Eye (tissue), 1 donor: ENCODE measurements at regions not wholly inside any gene's neighbourhood (a gene's known extent, or its start where the extent isn't known, plus 50 kb on each side); places are given as distances from the start of the nearest gene placed in this dataset.
"Not testable (repeated sequence)": the region's sequence is repeated elsewhere in the genome, so short reads cannot be mapped to it uniquely, and the experiment has no call there.

Experiments
- DNase-seq: peaks from one replicate; pipeline ENCODE4 v3.0.0-alpha.2; 2015

- DNase-seq, result not testable (repeated sequence)
Measured at GRCh38 chr9:64370344-64370743, 914.7 kb downstream of the FOXD4L5 start.

- not testable (repeated sequence) for DNase-seq
Measured at GRCh38 chr9:64369644-64370043, 915.4 kb downstream of the FOXD4L5 start.

- DNase-seq, result not testable (repeated sequence)
Measured at GRCh38 chr9:64369114-64369513, 915.9 kb downstream of the FOXD4L5 start.

- DNase-seq, result not testable (repeated sequence)
Measured at GRCh38 chr9:64368644-64368942, 916.4 kb downstream of the FOXD4L5 start.

GRCh38 chr9:64367826-64368643, 917.0 kb downstream of the FOXD4L5 start:
- peak; percentile 4 for DNase-seq
